ENCODE measurements at regions not wholly inside any gene's neighbourhood (a gene's known extent, or its start where the extent isn't known, plus 50 kb on each side); places are given as distances from the start of the nearest gene placed in this dataset.

DNA sequence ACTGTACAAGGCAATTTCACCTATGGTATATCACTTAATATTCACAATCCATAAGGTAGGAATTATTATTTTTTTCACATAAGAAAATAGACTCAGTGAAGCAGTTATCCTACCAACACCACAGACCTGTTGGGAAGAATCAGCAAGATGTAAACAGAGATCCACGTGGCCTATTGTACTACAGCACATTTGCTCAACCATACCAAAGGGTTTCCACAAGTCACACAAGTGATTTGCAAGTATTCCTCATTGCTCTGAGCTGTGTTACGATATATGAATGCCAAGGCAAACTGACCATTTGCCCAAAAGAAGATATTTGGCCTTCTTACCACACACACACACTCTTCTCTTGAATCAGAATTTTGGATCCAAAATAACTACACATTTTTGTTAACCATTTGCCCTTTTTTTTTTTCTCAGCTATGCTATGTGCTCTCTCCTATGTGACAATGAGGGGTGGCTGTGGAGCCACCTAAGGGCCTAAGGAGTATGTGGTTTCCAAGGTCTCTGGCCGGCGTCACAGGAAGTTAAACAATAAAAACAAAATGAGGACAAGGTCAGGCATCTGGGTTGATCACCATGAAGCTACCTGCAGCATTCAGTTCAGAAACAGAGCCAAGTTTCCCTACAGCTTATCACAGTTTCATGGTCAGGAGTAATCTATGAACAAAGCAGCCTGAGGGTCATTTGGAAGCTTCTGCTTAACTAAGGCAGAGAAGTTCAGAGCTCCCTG, 171.0 kb upstream of the FREM1 start:
- TF ChIP-seq, protein P1, sequence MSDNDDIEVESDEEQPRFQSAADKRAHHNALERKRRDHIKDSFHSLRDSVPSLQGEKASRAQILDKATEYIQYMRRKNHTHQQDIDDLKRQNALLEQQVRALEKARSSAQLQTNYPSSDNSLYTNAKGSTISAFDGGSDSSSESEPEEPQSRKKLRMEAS (IDR thresholded peaks at IDR 0.05): no peak
- TF ChIP-seq TAF1 (IDR thresholded peaks at IDR 0.05; ENCODE audit: low read depth) (no peak), EP300 (IDR thresholded peaks at IDR 0.05; ENCODE audit: borderline replicate concordance) (no peak)

Data from Ishikawa (cell line).